ENCODE measurements at regions not wholly inside any gene's neighbourhood (a gene's known extent, or its start where the extent isn't known, plus 50 kb on each side); places are given as distances from the start of the nearest gene placed in this dataset.

DNA sequence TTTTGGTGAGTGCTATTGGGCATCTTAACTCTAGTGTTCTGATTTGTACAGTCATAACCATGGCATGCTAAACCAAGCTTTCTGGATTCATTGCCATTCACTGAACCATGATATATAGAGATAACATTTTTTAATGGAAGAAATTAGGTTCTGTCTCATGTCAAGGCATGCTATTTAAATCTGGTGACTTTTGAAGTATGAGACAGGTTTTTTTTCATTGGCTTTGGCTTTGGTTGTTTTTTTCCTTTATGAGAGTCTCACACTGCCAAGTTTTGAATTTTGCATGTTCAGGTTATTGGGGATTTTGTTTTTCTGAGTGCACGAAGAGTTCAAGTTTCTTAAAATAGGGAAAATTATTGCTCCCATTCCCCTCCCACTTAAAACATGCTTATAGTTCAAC lies 141.3 kb upstream of the ADAMTS5 start:
- intact Hi-C loops (cut with micrococcal nuclease) (no loop called here), dilution Hi-C loops (cut with MboI; ENCODE audit: extremely low pct_ligation_motif_present, low sequenced_read_pairs) (no loop called here)
- POLR2A ChIA-PET, result no interaction called here
- H3K4me1 ChIP-seq (ENCODE audit: control insufficient read depth, extremely low read depth, insufficient read depth, low read length), result no peaks in the 10 kb centered on the region
- H3K36me3 ChIP-seq (ENCODE audit: control insufficient read depth in 2 of 2, extremely low read depth in 1 of 2, insufficient read depth in 2 of 2, low read length in 2 of 2), result no peaks in the 10 kb centered on the region
- H3K79me2 ChIP-seq (ENCODE audit: control insufficient read depth, insufficient read depth, low read length), result no peaks in the 10 kb centered on the region
- no peak for FAIRE-seq
- H3K9me1 ChIP-seq (replicated peaks; ENCODE audit: control insufficient read depth, extremely low read depth, insufficient read depth, low read length), result no peaks in the 10 kb centered on the region
- TF ChIP-seq POLR2A (IDR thresholded peaks at IDR 0.05; ENCODE audit: low read depth, low read length), result no peak
- no peak for TF ChIP-seq JUN (IDR thresholded peaks at IDR 0.05; ENCODE audit: borderline replicate concordance, insufficient read depth, insufficient read length, low read depth)
- no peak for TF ChIP-seq EZH2 (IDR thresholded peaks at IDR 0.05; ENCODE audit: borderline replicate concordance, low read depth, low read length, severe bottlenecking)
- TF ChIP-seq, protein P1, sequence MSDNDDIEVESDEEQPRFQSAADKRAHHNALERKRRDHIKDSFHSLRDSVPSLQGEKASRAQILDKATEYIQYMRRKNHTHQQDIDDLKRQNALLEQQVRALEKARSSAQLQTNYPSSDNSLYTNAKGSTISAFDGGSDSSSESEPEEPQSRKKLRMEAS (IDR thresholded peaks at IDR 0.05; ENCODE audit: insufficient read depth, insufficient read length), result no peak
- no peak for TF ChIP-seq GATA2 (IDR thresholded peaks at IDR 0.05; ENCODE audit: insufficient read depth, insufficient read length, low read depth, low read length)
- no peak for TF ChIP-seq FOS (IDR thresholded peaks at IDR 0.05; ENCODE audit: borderline replicate concordance, insufficient read depth, low read length)
- no peak for TF ChIP-seq MYC (IDR thresholded peaks at IDR 0.05; ENCODE audit: low read depth, low read length)
- TF ChIP-seq, protein P2, sequence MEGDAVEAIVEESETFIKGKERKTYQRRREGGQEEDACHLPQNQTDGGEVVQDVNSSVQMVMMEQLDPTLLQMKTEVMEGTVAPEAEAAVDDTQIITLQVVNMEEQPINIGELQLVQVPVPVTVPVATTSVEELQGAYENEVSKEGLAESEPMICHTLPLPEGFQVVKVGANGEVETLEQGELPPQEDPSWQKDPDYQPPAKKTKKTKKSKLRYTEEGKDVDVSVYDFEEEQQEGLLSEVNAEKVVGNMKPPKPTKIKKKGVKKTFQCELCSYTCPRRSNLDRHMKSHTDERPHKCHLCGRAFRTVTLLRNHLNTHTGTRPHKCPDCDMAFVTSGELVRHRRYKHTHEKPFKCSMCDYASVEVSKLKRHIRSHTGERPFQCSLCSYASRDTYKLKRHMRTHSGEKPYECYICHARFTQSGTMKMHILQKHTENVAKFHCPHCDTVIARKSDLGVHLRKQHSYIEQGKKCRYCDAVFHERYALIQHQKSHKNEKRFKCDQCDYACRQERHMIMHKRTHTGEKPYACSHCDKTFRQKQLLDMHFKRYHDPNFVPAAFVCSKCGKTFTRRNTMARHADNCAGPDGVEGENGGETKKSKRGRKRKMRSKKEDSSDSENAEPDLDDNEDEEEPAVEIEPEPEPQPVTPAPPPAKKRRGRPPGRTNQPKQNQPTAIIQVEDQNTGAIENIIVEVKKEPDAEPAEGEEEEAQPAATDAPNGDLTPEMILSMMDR (IDR thresholded peaks at IDR 0.05; ENCODE audit: extremely low read depth in 1 of 2, insufficient read depth in 1 of 2, low read depth in 1 of 2, low read length in 2 of 2), result no peak
- no peak for DNase-seq (ENCODE audit: low read depth, low spot score)
- no TSS peak for BruUV-seq (replicated peaks)
- CTCF ChIA-PET, result no interaction called here
- H4K20me1 ChIP-seq (replicated peaks; ENCODE audit: control insufficient read depth, extremely low read depth, insufficient read depth, low read length), result no peaks in the 10 kb centered on the region
- no peak overlapping the region for H3K27ac ChIP-seq (ENCODE audit: insufficient read depth, low read depth, low read length)
- H3K4me2 ChIP-seq (ENCODE audit: insufficient read depth, low read length), result no peak overlapping the region
- H2AFZ ChIP-seq (ENCODE audit: low read depth, low read length), result no peak overlapping the region
- H3K9ac ChIP-seq (replicated peaks; ENCODE audit: extremely low read depth, insufficient read depth, low read length), result no peak overlapping the region
- no peaks in the 10 kb centered on the region for H3K27me3 ChIP-seq (ENCODE audit: control insufficient read depth in 2 of 2, insufficient read depth in 2 of 2, low read length in 2 of 2)
- no peaks in the 10 kb centered on the region for H3K9me3 ChIP-seq (replicated peaks; ENCODE audit: control insufficient read depth, insufficient read depth, low read length)
- H3K4me3 ChIP-seq (replicated peaks in 1 of 3; ENCODE audit: insufficient read depth in 1 of 3, low read depth in 1 of 3, low read length in 3 of 3), result no peak overlapping the region
